HS-27A (cell line): ENCODE measurements at regions not wholly inside any gene's neighbourhood (a gene's known extent, or its start where the extent isn't known, plus 50 kb on each side); places are given as distances from the start of the nearest gene placed in this dataset.
"Not testable (repeated sequence)": the region's sequence is repeated elsewhere in the genome, so short reads cannot be mapped to it uniquely, and the experiment has no call there.

Source experiments
- DNase-seq: peaks from one replicate; pipeline ENCODE4 v3.0.0-alpha.2; 2012; ENCODE audit warnings: low read depth, missing footprints

DNA sequence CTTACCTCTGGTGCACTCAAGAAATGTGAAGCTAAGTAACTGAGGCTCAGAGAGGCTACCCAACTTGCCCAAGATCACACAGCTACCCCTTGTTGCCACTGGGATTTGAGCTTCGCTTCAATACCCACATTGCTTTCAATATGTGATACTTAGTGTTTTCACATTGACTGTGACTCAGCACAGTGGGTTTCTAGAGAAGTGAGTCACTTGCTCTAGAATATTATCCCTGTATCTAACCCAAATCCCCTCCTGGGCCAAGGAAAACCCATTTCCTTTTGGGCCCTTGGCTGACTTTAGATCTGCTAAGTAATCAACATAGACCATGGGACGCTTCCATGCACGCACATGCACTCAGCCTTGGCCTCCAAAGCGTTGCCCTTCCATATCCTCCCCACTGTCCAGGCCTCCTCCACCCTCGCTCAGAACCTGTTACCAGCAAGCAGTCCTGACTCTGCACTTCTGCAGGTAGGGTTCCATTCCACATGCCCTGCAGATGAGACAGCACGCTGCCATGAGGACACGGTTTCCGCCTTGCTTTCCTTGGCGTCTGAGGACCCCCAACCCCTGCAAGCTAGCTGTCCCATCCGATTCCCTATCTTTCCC lies 87.7 kb upstream of the CHST15 start:
- DNase-seq: peak; percentile 23

DNA sequence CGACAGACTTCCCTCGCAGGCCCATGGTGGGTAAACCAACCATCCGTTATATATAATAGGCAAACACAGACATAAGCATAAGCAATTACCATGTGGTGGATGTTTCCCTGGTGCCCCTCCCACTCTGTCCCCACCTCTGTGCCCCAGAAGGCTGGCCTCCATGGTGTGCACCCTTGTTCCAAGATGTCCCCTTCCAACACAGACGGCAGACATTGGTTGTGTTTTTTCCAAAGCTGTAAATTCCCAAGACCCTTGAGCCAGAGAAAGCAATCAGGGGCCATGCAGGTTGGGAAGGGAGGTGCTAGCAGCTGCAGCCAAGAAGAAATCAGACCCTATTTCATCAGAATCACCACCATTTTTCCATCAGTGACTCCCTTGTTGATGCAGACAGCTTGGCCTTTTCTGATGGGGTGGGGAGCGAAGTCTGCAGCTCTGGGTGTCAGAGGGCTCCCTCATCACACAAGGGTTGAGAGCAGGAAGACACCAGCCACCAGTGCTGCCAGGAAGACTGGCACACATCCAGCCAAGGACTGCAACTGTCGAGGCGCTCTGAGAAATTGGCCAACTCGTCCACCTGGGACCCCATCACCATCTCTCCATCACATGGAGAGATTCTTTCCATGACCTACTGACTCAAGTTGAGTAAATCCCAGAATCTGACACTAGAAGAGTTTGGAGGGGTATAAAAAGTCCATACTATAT lies 86.8 kb upstream of the CHST15 start:
- DNase-seq: no peak

- DNase-seq: no peak
These were observed 86.1 kb upstream of the CHST15 start for GRCh38 chr10:124179308-124180043.

- no peak for DNase-seq
These were observed 83.8 kb upstream of the CHST15 start for GRCh38 chr10:124177180-124177518.

DNA sequence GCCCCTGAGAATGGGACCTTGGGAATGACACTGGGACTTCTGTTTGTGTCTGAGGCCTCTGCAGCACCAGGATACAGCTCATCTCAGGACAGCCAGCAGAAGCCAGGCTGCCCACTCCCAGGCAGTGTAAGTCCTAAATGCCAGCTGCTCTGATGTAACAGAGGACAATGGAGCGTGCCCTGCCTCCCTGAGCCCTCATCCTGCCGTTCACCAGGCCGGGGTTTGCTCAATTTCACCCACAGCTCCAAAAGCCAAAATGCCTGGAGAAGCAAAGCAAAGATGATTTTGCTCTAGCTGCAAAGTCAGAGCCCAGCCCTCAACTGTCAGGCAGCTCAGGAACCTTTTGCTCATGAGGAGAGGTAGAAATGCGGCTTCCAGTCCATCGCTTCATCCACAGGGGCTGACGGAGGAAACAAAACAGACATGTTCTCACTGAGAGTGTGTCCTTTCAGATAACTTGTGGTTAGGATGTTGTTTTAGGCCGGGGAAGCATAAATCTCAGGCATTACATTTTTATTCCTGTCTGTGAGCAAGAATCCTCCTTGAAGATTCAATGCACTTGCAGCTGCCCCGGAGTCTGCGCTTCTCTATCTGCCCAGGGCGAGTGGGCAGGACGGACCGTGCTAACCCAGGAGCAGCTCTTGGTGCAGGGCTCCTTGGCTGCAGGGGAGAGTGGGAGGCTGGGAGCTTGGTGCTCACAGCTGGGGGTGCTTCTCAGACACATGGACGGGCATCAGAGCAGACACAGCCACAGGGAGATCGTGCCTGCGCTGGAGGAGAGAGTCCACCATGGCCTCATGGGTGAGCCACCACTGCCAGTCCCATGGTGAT lies 83.2 kb upstream of the CHST15 start:
- no peak for DNase-seq

DNA sequence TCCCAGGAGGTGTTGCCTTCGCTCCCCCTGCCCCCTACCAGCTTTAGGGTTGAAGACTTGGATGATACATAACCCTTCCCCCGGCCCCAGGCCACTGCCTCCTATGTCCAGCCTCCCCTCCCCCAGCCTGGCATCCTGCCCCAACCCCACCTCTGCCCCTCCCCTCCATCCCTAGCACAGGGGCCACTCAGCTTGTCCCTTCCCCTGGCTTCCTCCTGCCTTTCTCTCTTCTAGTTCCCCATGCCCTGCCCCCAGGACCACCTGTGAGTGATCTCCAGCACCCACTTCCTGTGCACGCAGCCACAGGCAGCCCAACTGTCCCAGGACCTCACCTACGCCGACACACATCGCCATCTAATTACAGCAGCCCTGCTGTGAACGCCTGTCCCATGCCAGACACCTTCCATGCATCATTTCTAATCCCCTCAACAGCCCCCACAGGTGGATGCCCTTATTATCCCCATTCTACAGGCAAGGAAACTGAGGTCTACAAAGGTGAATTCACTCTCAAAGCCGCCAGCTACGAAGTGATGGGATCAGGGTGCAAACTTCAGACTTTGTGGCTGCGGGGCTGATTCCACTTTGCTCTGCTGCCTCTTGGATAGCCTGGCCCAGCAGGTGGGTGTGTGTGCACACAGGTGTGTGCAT lies 82.4 kb upstream of the CHST15 start:
- DNase-seq: no peak

DNA sequence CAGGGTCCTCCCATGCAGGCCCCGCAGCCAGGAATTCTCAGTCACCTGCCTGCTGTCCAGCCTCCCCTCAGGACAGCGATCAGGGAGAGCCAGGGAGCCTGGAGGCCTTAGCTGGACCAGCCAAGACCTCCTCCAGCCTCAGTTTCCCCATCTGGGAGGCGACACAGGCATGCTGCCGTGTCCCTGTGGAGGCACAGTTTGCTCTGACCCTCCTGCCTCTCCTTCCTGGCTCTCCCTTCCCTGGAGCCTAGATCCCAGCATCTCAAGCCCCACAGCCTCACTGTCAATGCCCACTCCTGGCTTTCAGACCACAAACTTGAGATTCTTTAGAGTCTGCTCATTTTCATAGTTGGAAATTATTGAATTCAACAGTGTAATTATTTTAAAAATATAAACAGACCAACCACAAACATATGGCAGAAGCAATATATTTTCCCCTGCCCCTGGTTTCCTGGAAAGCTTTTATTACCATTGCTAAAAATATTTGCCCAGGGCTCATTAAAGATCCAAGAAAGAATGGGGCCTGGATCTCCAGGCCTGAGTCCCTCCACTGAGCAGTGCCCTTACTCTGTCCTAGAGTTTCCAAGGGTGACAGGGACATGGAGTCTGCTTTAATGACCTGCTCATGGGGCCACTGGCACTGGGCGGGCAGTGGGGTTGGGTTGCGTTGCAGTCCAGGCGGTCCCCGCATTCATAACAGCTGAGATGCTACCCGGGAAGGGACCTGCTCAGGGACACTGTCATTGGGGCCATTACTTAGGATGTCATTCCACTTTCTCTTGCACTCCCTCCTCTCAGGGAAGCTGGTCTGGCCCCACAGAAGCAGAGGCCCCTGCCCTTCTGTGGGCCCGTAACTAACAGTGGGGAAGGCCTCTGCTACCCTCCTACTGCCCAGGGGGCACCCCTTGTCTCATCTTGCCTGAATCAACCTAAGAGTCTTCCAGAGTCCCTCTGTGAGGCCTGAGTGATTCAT lies 81.6 kb upstream of the CHST15 start:
- DNase-seq: no peak

DNA sequence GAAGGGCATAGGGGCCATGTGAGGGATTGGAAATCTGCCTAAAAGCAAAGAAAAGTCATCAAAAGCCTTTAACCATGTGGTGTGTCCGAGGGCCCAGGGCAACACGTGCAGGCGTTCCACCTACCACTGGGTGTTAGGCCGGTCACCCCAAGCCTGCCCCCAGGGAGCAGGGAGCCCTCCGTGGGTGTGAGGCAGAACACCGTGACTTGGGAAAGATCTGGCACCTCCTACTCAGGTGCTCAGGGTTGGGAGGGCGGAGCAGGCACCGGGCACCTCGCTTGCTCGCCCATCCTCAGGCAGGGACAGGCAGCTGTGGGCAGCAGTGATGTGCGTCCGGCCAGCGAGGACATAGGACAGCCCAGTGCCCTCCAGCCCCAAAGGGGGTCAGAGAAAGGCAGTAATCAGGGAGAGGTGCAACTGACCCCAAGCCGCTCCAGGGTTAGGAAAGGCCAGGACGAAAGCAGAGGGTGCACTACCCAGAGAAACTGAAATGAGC lies 80.7 kb upstream of the CHST15 start:
- DNase-seq: no peak

DNA sequence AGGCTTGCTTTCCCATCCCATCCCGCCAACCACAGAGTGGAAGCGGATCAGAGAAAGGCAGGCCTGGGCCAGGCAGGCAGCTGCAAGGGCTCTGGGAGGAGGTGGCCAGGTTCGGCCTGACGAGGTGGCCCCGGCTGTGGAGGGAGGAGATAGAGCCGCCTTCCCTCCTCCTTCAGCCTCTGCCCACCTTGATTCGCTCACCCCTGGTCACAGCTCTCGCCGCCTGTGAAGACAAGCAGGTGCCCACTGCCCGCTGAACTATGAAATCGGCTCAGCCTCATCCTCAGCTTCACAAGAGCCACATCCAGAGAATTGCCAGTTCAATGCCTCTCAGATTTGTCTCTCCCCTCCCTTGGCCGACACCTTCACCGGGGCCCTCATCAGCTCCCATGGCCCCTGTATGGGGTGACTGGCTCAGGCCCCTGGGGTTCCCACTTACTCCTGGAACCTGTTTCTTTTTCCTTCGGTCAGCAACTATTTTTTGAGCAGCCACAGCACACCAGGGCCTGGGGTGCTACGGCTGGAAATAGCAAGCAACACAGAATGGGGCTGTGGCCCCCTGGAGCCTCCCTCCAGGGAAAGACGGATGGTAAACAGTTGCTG lies 80.0 kb upstream of the CHST15 start:
- DNase-seq: no peak

- DNase-seq: no peak
These were observed 79.0 kb upstream of the CHST15 start for GRCh38 chr10:124172181-124172916.

GRCh38 chr10:124171561-124171960 lies 78.2 kb upstream of the CHST15 start:
- no peak for DNase-seq

DNA sequence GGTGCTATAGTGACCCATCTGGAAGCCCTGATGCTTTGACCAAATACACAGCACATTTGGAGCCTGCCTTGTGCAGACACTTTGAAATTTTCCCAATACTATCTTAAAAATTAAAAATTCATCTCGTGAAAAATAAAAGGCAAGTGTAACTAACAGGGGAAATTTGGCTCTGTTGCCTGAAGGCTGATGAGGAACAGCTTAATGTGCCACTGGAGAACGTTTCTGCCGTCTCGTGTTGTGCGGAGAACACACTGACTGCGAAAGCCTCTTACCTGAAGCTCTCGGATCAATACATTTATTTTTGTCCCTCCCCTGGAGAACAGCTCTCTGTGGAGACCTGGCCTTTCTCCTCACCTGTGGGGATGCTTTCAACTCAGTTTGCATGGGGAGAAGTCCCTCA lies 77.2 kb upstream of the CHST15 start:
- no peak for DNase-seq

DNA sequence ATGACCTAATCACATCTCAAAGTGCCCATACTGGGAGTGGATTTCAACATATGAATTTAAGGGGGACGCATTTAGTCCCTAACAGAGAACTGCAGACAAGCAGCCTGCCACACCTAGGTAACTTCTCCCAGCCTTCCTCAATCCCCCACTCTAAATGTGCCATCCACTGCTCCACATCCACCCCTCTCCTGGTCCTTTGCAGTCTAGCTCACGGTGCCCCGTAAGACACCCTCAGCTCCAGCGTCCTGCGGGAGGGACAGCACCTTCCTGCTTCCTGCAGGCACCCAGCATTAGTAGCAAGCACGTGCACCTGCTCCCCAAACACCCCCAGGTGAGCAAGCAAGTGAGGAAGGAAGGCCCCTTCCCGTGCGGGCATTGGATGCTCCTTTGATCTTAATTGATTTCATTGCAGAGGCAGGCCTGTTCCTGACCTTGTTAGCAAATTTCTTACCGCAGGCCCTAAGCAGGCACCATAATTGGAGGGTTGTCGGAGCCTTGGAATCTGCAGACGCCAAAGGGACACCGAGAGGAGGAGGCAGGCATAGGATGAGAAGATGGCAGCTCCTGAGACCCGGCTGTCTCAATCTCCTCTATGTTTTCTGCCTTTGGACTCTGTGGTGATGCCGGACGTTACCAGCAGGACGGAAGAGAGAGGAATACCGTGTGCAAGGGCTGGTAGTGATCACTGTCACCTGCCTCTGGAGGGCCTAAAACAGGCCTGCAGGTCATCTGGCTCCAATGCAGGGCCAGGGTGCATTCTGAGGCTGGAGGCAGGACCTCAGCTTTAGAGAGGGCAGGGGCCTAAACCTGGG lies 75.8 kb upstream of the CHST15 start:
- no peak for DNase-seq

- no peak for DNase-seq
These were observed 75.2 kb upstream of the CHST15 start for GRCh38 chr10:124168581-124168980.

DNA sequence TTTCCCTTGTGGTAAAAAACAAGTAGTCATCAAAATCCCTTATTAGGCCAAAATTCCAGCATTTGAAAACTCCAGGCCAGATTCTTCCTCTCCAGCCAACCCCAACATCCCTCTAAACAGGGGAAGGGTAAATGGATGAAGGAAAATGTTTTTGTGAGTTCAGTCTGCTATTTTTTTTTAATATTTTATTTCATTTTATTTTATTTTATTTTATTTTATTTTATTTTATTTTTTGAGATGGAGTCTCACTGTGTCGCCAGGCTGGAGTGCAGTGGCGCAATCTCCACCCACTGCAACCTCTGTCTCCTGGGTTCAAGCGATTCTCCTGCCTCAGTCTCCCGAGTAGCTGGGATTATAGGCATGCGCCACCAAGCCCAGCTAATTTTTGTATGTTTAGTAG lies 74.5 kb upstream of the CHST15 start:
- not testable (repeated sequence) for DNase-seq

DNA sequence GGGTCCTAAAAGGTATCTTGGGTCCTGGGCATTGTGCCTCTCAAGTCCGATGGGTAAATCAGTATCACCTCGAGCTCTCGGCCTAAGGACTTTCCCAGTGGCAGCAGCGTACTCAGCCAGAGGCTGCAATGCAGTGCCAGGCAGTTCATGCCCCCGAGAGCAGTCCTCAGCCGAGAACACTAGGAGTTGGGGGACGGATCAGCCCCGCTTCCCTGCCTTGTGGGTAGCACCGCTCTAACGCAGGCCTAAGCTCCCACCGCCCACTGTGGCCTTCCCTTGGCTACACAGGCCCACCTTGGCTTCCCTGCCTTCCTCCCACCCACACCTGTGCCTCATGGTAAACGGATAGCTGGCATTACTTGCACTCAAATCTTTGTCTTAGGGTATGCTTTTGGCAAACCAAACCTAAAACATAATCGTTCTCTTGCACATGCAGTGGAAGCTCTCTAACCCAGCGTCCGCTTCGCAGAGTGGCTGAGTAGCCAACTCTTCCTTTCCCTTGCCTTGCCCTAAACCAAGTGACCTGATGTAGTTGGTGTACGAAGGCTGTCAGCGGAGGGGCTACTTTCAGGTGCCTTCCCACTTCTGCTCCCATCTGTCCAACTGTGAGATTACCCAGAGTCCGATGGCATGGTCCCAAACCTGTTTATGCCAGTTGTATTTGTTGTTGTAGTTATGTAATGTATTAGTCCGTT lies 73.2 kb upstream of the CHST15 start:
- no peak for DNase-seq

- no peak for DNase-seq
These were observed 72.4 kb upstream of the CHST15 start for GRCh38 chr10:124165827-124166226.

- DNase-seq: no peak
These were observed 71.9 kb upstream of the CHST15 start for GRCh38 chr10:124165311-124165710.
